Coronary artery (tissue), 2 donors: ENCODE measurements at regions not wholly inside any gene's neighbourhood (a gene's known extent, or its start where the extent isn't known, plus 50 kb on each side); places are given as distances from the start of the nearest gene placed in this dataset.

Experiments used
- DNase-seq: peaks from one replicate; pipeline ENCODE4 v3.0.0-alpha.2; 2017; ENCODE audit warnings: low spot score
- H3K27ac ChIP-seq, 2 donors: fragments of 200-600 bp; sonication (generic); one replicate each; pipeline ENCODE4 v1.5.1; 2016 to 2019
- H3K4me3 ChIP-seq: fragments of 200-600 bp; sonication (generic); 2 replicates; pipeline ENCODE4 v1.5.1; 2016; ENCODE audit warnings: mild to moderate bottlenecking, moderate library complexity
- CTCF ChIP-seq: fragments of 200-600 bp; sonication (generic); IDR thresholded peaks from one replicate; pipeline ENCODE4 v1.5.1; 2019; ENCODE audit warnings: antibody characterized with exemption

DNA sequence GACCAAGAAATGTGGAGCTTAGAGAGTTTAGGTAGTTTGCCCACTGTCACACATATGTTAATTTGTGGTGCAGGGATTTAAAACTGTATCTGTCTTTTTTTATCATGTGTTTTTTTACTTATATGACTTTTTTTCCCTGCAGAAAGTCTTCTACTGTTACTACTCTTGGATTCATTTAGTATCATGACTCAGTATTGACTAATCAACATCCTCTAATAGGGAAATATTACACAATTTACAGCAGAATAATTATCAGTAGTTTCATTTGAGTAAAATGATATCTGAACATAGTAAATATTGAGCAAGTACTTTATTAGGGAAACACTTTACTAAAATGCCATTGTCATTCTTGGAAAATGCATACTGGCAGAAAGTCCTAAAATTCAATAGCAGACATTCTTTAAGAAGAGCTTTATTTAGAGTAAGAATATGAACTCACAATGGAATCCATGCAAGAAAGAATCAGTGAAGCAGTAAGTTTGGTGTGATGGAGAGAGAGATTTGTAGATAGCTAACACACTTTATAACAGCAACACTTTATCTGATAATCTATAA, 425.9 kb upstream of the SLC8A1 start:
- Histone ChIP-seq H3K4me3 (no peak overlapping the region), H3K27ac (no peak overlapping the region)
- no peak for TF ChIP-seq CTCF
- no peak for DNase-seq

GRCh38 chr2:40879305-40879704, 427.4 kb upstream of the SLC8A1 start:
- H3K4me3 ChIP-seq, result no peak overlapping the region
- H3K27ac ChIP-seq, result no peak overlapping the region
- TF ChIP-seq CTCF, result no peak
- DNase-seq, result no peak

DNA sequence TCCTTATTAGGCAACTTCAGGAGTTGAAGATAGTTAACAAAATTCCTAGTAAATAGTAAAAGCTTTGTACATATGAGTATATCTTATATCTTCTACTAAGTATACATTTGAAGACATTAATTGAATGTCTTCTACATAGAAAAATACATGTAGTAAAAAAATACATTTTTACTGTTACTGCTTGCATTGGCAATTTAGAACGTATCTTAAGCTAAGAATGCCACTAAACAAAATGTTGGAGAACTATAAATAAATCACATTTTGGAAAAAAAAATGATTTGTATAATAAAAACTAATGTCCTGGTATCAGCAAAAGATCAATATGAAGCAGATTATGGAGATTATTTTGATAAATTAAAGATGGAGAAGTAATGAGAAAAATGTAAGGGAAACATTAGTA, 434.2 kb upstream of the SLC8A1 start:
- TF ChIP-seq CTCF, result no peak
- Histone ChIP-seq H3K4me3 (no peak overlapping the region), H3K27ac (no peak overlapping the region)
- no peak for DNase-seq

DNA sequence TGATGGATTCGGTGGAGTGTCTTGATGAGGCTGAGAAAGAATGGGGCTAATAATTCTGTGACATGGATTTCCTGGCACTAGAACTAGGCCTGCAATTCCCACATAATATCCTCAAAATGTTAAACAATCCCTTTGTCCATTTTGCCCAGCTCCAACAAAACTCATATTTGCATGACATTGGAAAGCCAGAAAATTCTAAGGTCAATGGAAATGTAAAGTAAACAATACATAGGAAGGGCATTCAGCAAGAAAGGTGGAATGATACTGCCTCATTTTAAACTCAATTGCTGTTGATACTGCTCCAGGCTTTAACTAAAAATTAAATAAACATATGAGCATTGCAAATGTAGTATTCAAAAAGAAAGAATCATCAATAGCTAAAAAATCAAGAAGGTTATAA, 434.8 kb upstream of the SLC8A1 start:
- no peak overlapping the region for H3K4me3 ChIP-seq
- no peak for DNase-seq
- no peak overlapping the region for H3K27ac ChIP-seq
- TF ChIP-seq CTCF, result no peak

GRCh38 chr2:40896358-40896757, 444.5 kb upstream of the SLC8A1 start:
- Histone ChIP-seq H3K4me3 (no peak overlapping the region), H3K27ac (no peak overlapping the region)
- no peak for DNase-seq
- TF ChIP-seq CTCF, result no peak

GRCh38 chr2:40914666-40915065, 462.8 kb upstream of the SLC8A1 start:
- DNase-seq, result no peak
- Histone ChIP-seq H3K4me3 (no peak overlapping the region), H3K27ac (no peak overlapping the region)
- no peak for TF ChIP-seq CTCF

GRCh38 chr2:40915651-40916050, 463.8 kb upstream of the SLC8A1 start:
- no peak for TF ChIP-seq CTCF
- no peak overlapping the region for H3K4me3 ChIP-seq
- H3K27ac ChIP-seq, result no peak overlapping the region
- DNase-seq, result no peak
